GM12891 (cell line): ENCODE measurements at regions not wholly inside any gene's neighbourhood (a gene's known extent, or its start where the extent isn't known, plus 50 kb on each side); places are given as distances from the start of the nearest gene placed in this dataset.

ENCODE experiments used
- DNase-seq: peaks from one replicate; pipeline ENCODE4 v3.0.0; 2011; ENCODE audit warnings: low spot score; ENCODE audit not compliant: insufficient read length
- FAIRE-seq: peaks from 2 replicates; lab custom pipeline; 2011; peaks lifted over from hg19 to GRCh38; lab: Jason Lieb, UNC
- PAX5 ChIP-seq: IDR thresholded peaks from 2 replicates; pipeline ENCODE4 v1.6.1; 2011; ENCODE audit warnings: low read length, moderate library complexity, mild to moderate bottlenecking; ENCODE audit not compliant: insufficient read depth, severe bottlenecking
- POLR2A ChIP-seq: IDR thresholded peaks from 2 replicates; pipeline ENCODE4 v1.6.1; 2011; ENCODE audit warnings: low read depth, low read length, control low read depth
- POLR2AphosphoS5 ChIP-seq: IDR thresholded peaks from 2 replicates; pipeline ENCODE4 v1.6.1; 2011; ENCODE audit warnings: low read depth, low read length, control low read depth
- POU2F2 ChIP-seq: IDR thresholded peaks from 2 replicates; pipeline ENCODE4 v1.6.1; 2011; ENCODE audit warnings: low read depth, mild to moderate bottlenecking, control low read depth, low read length, moderate library complexity
- SPI1 ChIP-seq: IDR thresholded peaks from 2 replicates; pipeline ENCODE4 v1.6.1; 2011; ENCODE audit warnings: low read depth, low read length, control low read depth
- TAF1 ChIP-seq: IDR thresholded peaks from 2 replicates; pipeline ENCODE4 v1.6.1; 2011; ENCODE audit warnings: low read depth, low read length, control low read depth

- no peak for TF ChIP-seq POLR2AphosphoS5
- no peak for TF ChIP-seq POLR2A
- no peak for TF ChIP-seq PAX5
- no peak for TF ChIP-seq POU2F2
- TF ChIP-seq TAF1, result no peak
- no peak for TF ChIP-seq SPI1
- FAIRE-seq, result no peak
These were observed 258.2 kb upstream of the MAGI2 start for GRCh38 chr7:79711660-79712059.

DNA sequence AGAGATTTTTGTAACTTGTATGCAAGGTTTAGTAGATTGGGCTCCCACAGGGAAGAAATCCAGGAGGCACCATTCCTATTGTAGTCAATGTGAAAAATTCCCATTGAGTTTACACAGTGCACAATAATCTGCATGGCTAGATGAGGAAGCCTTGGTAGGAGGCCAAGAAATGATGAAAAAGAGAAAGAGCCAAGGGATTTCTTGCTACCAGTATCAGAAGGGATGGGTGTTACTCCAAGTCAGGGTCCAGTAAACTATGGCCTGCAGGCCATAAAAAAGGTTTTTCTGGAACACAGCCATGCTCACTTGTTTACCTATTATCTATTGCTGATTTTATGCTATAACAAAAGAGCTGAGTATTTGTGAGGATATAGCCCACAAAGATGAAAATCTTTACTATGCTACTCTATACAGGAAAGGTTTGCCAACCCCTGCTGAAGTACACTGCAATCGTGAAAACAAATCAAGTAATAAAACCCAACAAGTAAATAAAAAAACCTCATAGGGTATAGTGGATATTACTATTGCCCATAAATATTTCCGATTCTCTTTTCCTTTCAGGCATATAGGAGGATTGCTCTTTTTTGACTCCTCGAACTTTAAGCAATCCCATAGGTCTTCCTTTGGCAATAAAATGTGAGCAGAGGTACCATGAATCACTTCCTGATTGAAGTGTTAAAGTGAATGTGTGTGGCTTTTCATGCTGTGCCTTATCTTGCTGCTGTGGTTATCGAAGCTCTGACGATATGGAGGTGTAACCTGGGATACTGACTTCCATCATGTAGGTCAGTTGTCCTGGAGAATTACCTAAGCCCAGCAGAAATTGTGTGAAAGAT lies 256.3 kb upstream of the MAGI2 start:
- FAIRE-seq (no peak), DNase-seq (no peak)
- TF ChIP-seq POLR2AphosphoS5 (no peak), SPI1 (no peak), POLR2A (no peak), POU2F2 (no peak), PAX5 (no peak), TAF1 (no peak)

More at GRCh38 chr7:79711660-79712059, 258.2 kb upstream of the MAGI2 start:
- no peak for DNase-seq

DNA sequence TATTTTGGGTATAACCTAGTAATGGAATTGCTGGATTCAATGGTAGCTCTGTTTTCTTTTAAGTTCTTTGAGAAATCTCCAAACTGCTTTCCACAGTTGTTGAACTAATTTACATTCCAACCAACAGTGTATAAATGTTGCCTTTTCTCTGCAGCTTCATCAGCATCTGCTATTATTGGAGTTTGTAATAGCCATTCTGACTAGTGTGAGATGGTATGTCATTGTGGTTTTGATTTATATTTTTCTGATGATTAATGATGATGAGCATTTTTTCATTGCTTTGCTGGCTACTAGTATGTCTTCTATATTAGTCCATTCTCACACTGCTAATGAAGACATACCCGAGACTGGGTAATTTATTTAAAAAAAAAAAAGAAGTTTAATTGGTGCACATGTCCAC lies 248.6 kb upstream of the MAGI2 start:
- DNase-seq, result no peak
- no peak for TF ChIP-seq POLR2AphosphoS5
- FAIRE-seq, result no peak

GRCh38 chr7:79692015-79692414 lies 238.5 kb upstream of the MAGI2 start:
- DNase-seq (no peak), FAIRE-seq (no peak)
- TF ChIP-seq TAF1, result no peak

- DNase-seq, result no peak
- TF ChIP-seq POLR2AphosphoS5, result no peak
- no peak for TF ChIP-seq SPI1
- TF ChIP-seq POLR2A, result no peak
- no peak for TF ChIP-seq POU2F2
- no peak for TF ChIP-seq TAF1
- no peak for TF ChIP-seq PAX5
- FAIRE-seq, result no peak
These were observed 237.6 kb upstream of the MAGI2 start for GRCh38 chr7:79691074-79691473.

GRCh38 chr7:79684384-79684783 lies 230.9 kb upstream of the MAGI2 start:
- no peak for DNase-seq
- TF ChIP-seq POU2F2 (no peak), POLR2A (no peak)
- no peak for FAIRE-seq

DNA sequence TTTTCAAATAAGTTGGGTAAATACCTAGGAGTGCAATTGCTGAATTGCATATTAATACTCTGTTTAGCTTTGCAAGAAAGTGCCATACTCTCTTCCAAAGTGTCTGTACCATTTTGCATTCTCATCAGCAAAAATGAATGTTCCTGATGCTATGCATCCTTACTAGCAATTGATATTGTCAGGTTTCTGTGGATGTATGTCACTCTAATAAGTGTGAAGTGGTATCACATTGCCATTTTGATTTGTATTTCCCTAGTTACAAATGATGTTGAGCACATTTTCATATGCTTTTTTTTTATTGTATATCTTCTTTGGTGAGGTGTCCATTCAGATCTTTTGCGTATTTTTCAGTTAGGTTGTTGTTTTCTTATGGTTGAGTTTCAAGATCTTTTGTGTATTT lies 230.4 kb upstream of the MAGI2 start:
- TF ChIP-seq POLR2AphosphoS5 (no peak), SPI1 (no peak), TAF1 (no peak), POU2F2 (no peak), POLR2A (no peak), PAX5 (no peak)
- DNase-seq, result no peak
- no peak for FAIRE-seq

- FAIRE-seq (no peak), DNase-seq (no peak)
- no peak for TF ChIP-seq SPI1
- no peak for TF ChIP-seq PAX5
- TF ChIP-seq POLR2AphosphoS5, result no peak
- no peak for TF ChIP-seq TAF1
- TF ChIP-seq POU2F2, result no peak
- TF ChIP-seq POLR2A, result no peak
These were observed 229.9 kb upstream of the MAGI2 start for GRCh38 chr7:79683185-79683890.

- DNase-seq (no peak), FAIRE-seq (no peak)
- TF ChIP-seq TAF1 (no peak), POU2F2 (no peak), SPI1 (no peak), PAX5 (no peak), POLR2AphosphoS5 (no peak), POLR2A (no peak)
These were observed 228.0 kb upstream of the MAGI2 start for GRCh38 chr7:79681454-79681853.

DNA sequence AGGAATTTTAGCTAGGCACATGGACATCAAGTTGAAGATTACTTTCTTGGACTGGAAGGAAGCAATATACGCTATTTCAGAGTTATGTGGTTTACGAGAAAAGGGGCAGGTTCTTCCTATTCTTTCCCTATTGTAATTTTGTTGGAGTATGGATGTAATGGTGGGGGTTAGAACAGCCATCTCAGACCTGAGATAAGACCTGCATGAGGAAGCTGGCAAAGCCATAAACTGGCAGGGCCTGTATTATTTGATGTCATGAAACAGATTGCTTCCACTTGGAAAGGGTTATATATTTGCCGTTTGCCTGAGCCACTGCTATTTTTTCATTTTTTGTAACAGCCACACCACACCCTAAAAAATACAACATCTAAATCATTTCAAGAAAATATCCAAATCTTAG lies 220.5 kb upstream of the MAGI2 start:
- no peak for DNase-seq
- FAIRE-seq, result no peak

DNA sequence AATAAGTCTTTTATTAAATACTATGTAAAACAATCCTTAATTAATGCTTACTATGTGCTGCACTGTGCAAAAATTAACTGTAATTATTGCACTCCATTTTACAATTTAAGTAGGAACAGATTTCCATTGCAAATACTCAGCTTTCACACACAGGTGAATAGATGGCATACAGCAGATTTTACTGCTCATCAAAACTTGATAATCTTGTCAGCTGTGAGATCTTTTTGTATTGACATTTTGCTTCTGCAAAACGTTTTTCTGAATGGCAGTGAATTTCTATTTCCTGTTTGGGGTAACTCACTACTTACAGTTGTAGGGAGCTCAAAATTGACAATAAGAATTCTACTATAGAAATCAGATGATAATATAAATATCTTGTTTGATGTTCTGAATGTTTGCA lies 220.0 kb upstream of the MAGI2 start:
- FAIRE-seq (no peak), DNase-seq (no peak)
- TF ChIP-seq SPI1 (no peak), POLR2AphosphoS5 (no peak), POU2F2 (no peak), TAF1 (no peak), POLR2A (no peak), PAX5 (no peak)

More for the DNA sequence above, 220.5 kb upstream of the MAGI2 start:
- TF ChIP-seq TAF1, result no peak
- no peak for TF ChIP-seq POU2F2
